ENCODE measurements at regions not wholly inside any gene's neighbourhood (a gene's known extent, or its start where the extent isn't known, plus 50 kb on each side); places are given as distances from the start of the nearest gene placed in this dataset.

DNA sequence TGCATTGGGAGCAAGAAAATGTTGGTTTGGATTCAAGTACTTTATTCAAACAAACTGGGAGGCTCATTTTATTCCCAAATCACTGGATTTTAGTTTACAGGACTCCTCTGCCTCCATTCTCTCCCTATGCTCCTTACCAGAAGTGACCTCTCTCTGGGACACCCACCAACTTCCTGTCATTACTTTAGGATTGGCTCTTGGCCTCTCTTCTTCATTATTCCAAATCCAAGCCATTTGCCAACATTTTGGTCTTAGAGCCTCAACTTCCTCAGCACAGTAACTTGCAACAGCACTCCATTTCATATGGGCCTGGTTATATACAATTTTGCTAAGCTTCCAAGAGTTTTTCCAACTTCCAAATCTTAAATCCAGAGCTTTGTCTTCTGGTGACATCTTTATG is 432.1 kb downstream of the NR2F2 start:
- peaks cover 4% of the 10 kb centered on the region for H3K9me3 ChIP-seq (replicated peaks)

DNA sequence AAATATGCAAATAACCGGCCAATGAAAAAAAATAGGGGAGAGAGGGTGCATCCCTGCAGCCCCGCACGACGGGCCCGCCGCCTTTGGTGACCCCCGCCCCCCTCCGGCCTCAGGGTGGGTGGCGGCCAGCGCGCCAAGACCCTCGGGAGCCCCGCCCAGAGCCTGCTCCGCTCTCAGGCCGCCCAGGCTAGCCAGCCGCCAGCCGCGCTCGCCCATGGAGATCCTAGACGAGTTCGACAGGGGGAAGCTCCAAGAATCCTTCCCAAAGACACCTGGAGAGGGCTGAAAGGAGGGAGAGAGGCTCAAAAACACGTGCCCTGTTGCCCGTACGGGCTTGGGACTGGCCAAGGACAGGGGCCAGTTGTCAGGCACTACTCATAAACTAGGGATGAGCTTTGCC is 434.0 kb downstream of the NR2F2 start:
- no peak overlapping the region for H3K27ac ChIP-seq (replicated peaks)
- no peak overlapping the region for H3K4me3 ChIP-seq
- H3K27me3 ChIP-seq (ENCODE audit: low read depth) = peaks cover 39% of the 10 kb centered on the region
- intact Hi-C loops (cut with micrococcal nuclease) = no loop called here
- no peaks in the 10 kb centered on the region for H3K4me1 ChIP-seq
- no peak for DNase-seq
- peaks cover under 1% of the 10 kb centered on the region for H3K9me3 ChIP-seq (replicated peaks)
- H3K36me3 ChIP-seq = no peaks in the 10 kb centered on the region
- no peak for TF ChIP-seq CTCF (IDR thresholded peaks at IDR 0.05; ENCODE audit: borderline replicate concordance)

More for the DNA sequence above, 432.1 kb downstream of the NR2F2 start:
- Histone ChIP-seq H3K4me1 (no peaks in the 10 kb centered on the region), H3K27ac (replicated peaks) (no peak overlapping the region), H3K27me3 (ENCODE audit: low read depth) (peaks cover 31% of the 10 kb centered on the region), H3K4me3 (no peak overlapping the region), H3K36me3 (no peaks in the 10 kb centered on the region)
- no peak for TF ChIP-seq CTCF (IDR thresholded peaks at IDR 0.05; ENCODE audit: borderline replicate concordance)
- no peak for DNase-seq
- intact Hi-C loops (cut with micrococcal nuclease) = no loop called here

GRCh38 chr15:96764946-96765345 is 434.4 kb downstream of the NR2F2 start:
- H3K27ac ChIP-seq (replicated peaks) = no peak overlapping the region

DNA sequence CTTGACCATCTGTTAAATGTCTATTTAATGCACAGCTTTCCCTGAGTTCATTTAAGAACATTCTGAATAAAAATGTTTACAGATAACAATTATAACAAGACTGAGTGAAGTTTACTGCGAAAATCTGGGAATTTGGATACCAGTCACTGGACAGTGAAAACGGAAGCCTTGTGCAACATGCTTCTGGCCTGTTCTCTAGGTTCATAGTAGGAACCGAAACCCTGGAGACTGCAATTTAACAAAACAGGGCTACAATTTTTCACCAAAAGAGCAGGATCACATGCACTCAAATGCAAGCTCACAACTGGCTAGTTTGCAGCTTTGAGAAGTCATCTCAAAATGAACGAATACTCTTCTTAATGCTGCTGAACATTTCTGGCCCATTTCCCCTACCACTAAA is 435.9 kb downstream of the NR2F2 start:
- Histone ChIP-seq H3K36me3 (no peaks in the 10 kb centered on the region), H3K27me3 (ENCODE audit: low read depth) (peaks cover 42% of the 10 kb centered on the region), H3K9me3 (replicated peaks) (no peaks in the 10 kb centered on the region), H3K4me1 (no peaks in the 10 kb centered on the region), H3K27ac (replicated peaks) (no peak overlapping the region), H3K4me3 (no peak overlapping the region)
- TF ChIP-seq CTCF (IDR thresholded peaks at IDR 0.05; ENCODE audit: borderline replicate concordance) = no peak
- no peak for DNase-seq
- intact Hi-C loops (cut with micrococcal nuclease) = no loop called here

More at GRCh38 chr15:96764946-96765345, 434.4 kb downstream of the NR2F2 start:
- DNase-seq = no peak
- TF ChIP-seq CTCF (IDR thresholded peaks at IDR 0.05; ENCODE audit: borderline replicate concordance) = no peak
- peaks cover 39% of the 10 kb centered on the region for H3K27me3 ChIP-seq (ENCODE audit: low read depth)
- H3K9me3 ChIP-seq (replicated peaks) = no peaks in the 10 kb centered on the region
- H3K4me1 ChIP-seq = no peaks in the 10 kb centered on the region
- intact Hi-C loops (cut with micrococcal nuclease) = no loop called here
- H3K4me3 ChIP-seq = no peak overlapping the region
- no peaks in the 10 kb centered on the region for H3K36me3 ChIP-seq

GRCh38 chr15:96767703-96768434 is 437.4 kb downstream of the NR2F2 start:
- no peaks in the 10 kb centered on the region for H3K4me1 ChIP-seq
- intact Hi-C loops (cut with micrococcal nuclease) = no loop called here
- H3K4me3 ChIP-seq = no peak overlapping the region
- no peaks in the 10 kb centered on the region for H3K9me3 ChIP-seq (replicated peaks)
- no peaks in the 10 kb centered on the region for H3K36me3 ChIP-seq
- no peak overlapping the region for H3K27ac ChIP-seq (replicated peaks)
- peaks cover 47% of the 10 kb centered on the region for H3K27me3 ChIP-seq (ENCODE audit: low read depth)
- no peak for TF ChIP-seq CTCF (IDR thresholded peaks at IDR 0.05; ENCODE audit: borderline replicate concordance)
- DNase-seq = no peak
